Superior temporal gyrus (tissue), 1 donor: ENCODE measurements at regions not wholly inside any gene's neighbourhood (a gene's known extent, or its start where the extent isn't known, plus 50 kb on each side); places are given as distances from the start of the nearest gene placed in this dataset.

Source experiments
- DNase-seq: peaks from one replicate; pipeline ENCODE4 v3.0.0-alpha.2; 2016; ENCODE audit errors: extremely low spot score

DNA sequence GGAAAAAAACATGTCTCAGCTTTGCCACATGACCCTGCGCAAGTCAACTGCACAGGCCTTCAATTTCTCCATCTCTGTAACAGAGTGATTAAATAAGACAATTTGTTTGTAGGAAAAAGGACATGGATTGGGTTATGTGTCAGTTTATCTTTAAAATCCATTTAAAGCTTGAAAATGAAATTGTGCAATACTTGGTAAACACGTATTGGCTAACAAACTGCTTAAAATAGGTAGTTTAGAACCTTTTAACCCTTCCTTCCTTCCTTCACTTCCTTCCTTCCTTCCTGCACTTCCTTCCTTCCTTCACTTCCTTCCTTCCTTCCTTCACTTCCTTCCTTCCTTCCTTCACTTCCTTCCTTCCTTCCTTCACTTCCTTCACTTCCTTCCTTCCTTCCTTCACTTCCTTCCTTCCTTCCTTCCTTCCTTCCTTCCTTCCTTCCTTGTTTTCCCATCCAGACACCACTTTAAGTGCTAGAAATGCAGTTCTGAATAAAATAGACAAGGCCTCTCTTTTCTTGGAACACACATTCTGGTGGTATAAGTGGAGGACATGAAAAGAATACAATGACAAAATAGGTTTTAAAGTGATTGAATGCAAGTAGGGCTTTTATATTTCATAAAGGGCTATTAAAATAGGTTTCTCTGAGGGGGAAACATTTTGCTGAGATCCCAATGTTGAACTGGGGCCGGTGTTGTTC is 130.2 kb upstream of the TP63 start:
- no peak for DNase-seq

DNA sequence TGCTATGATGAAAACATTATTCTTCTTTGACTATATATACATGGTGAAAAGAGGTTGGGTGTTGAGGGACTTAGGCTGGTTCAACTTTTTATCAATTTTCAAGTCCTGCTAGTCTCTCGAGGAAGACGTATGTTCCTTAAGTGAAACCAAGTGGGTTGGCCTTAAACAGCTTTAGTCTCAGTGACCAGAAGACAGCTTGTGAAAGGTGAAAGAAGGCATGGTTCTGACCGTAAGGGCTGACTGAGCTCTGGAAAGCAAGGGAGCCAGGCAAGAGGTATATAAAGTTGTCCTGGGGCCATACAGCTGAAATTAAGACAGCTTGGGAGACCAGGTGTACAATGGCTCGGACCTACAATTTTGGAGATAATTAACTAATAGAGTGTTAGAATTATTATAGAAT is 128.9 kb upstream of the TP63 start:
- DNase-seq, result no peak

DNA sequence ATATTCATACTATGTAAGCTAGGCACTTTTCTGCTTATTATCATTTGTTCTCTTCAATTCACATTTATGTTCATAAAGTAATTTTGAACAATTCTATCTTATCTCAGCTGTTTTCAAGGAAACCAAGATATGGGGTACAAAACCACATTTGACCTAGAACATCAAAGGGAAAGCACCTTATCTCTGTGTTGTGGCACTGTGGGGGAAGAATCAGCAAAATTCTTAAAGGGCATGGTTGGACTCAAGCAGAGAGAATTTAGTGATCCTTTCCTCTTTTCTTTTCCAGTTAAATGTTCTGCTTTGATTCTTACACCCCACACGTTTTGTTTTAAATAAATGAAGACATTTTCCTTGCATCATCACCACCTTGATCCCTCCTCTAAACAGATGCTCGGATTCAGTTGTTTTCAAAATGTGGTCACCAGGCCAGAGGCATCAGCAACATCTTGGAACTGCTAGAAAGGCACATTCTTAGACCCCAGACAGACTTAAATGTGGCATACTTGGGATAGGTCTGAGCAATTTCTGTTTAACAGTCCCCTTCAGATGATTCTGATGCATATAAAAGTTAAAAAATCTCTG is 128.4 kb upstream of the TP63 start:
- no peak for DNase-seq

DNA sequence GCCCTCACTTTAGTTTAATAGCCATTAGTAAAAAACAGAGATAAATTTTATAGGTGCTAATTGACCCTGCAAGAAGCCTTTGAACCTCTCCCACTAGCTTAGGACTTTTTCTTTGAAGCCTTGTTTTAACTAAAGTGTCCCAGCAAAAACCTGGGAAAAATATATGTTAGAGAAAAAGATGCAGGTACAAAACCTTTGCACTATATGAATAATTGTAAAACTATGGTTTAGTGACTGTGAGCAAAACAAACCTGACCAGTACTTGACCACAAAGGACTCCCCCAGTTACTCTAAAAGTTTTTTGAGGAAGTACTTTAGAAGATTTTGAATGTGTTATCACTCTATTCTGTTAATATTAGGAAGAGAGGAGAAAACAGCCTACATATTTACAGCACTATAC is 123.3 kb upstream of the TP63 start:
- DNase-seq, result no peak

DNA sequence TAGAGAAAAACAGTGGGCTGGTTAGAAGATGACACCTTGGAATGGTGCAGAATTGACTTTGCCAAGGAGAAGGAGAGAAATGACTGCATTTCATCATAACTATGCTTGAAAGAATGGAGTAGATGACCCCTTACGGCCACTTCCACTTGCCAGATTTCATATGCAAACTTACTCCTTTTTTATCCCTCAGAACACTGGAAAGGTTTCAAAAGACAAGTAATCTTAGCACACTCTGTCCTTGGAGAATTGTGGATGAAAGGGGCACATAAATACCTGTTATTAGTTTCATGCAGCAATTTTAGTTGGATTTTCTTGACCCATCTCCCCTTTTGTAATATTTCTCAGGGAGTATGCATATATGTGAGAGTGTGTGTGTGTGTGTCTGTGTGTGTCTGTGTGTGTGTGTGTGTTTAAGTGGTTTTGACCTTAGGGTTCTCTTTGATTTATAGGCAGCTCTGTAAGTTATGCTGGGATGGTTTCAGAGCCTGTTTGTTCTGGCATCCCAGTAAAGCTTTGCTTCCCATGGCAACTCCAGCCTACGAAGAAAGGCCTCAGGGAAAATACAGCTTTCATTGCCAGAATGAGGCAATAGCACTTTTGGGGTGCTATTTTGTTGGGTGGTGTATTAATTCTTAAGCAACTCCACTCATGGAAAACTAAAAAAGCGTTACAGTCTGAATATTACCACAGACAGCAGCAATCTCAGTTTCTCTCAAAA is 122.2 kb upstream of the TP63 start:
- no peak for DNase-seq

DNA sequence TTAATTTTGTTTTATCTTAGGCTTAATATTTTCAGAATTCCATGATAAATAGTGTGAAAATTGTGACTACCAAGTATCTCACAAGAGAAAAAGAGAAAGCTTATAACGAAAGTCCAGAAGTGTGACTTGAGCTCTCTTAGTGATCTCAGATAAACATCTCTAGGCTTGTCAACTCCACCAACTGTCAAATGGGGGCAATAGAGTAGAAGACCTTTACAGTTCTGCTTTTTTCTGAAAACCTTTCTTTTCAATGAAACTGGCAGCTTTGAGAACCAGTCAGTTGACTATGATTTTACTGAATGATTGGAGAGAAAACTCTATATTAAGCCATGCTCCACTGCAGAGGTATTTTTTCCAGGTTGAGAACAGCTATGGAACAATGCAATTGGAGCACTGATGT is 119.2 kb upstream of the TP63 start:
- DNase-seq, result no peak

DNA sequence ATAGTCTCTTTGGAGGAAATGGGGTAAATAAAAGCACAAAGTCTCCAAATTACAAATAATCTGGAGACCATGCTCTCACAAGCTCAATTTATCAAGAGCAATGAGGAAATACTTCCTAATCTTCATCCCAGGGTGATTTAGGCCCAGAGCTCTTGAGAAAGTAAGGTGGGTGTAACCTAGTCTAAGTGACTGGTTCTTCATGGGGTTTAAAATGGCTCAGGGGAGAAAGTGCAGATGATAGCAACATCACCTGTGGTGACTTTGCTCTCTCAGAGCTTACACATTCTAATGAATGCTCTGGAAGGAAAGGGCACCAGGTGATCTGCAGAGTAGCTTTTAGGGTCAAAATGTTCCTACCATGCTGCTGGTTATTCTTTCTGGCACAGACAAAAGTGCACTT is 118.4 kb upstream of the TP63 start:
- DNase-seq, result no peak

DNA sequence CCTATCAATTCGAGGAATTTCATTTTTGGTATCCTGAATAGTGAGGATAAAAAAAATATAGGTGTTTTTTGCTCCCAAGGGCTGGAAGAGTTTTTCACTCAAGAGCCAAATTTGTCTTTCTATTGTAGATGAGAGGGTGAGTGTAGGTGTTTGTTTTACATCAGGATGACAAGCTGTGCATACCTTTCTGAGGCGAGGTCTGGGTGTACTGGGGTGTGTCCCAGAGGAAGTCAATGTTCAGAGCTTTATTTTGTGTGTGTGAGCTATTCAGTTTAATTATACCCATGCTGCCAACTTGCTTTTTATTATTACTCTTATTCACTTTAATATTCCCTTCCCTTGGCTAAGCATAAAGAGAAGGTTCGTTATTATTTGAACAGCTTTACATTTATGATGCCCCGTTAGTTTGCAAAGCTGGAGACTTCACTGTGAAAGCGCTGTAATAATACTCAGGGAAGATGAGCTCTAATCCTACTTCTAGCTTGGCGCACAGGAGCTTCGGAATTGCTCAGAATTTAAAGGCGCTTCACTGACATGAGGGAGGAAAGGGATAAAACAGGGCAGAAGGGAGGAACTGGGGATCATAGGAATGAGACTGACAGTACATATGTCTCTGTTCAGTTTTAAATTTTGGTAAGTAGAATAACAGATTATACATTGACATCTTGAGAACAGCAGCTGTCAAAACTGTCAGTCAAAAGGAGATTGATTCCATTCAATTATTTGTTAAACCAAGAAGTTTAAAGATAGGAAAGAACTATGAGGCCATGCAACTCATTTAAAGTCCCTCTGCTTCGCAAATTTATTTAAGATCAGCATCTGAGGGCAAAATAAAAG is 117.7 kb upstream of the TP63 start:
- no peak for DNase-seq

DNA sequence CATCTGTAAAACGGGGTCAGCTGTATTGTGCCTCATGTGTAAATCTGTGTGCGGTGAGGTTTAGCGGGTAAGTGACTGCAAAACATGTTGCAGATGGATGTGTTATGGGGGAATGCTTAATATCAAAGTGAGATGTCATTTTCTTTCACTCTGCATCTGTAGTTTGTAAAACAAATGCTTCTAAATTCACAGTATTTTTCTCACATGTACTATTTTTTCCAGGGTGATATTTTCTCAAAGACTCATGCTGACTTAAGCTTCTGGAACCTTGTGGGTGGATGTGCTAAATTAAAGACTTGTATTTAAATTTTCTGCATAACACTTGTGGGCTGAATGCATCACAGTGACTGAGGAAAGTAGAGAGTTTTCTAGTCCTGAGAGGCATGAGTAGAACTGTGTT is 115.2 kb upstream of the TP63 start:
- peak; percentile 69 for DNase-seq

DNA sequence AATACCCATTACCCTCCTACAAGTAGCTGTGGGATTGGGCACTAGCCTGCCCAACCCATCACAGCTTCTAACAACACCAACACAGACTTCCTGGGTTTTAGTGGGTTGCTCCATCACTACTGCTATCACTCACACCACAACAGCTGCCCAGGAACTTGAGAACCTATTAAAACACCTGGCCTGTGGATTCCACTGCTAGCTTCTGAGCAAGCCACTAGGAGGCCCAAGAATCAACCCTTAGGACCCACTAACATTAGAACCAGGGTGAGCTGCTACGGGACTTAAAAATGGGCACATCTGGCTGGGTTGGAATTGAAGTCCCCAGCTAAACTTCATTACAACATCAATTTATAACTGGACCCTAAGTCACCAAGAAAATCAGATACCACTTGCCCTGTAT is 113.2 kb upstream of the TP63 start:
- no peak for DNase-seq

DNA sequence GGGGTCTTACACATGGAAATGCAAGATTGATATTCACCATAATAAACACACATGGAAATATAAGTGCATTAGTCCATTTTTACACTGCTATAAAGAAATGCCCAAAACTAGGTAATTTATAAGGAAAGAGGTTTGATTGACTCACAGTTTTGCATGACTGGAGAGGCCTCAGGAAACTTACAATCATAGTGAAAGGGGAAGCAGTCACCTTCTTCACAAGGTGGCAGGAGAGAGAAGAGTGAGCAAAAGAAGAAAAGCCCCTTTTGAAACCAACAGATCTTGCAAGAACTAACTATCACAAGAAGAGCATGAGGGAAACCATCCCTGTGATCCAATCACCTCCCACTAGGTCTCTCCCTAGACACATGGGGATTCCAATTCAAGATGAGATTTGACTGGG is 111.7 kb upstream of the TP63 start:
- DNase-seq, result no peak

DNA sequence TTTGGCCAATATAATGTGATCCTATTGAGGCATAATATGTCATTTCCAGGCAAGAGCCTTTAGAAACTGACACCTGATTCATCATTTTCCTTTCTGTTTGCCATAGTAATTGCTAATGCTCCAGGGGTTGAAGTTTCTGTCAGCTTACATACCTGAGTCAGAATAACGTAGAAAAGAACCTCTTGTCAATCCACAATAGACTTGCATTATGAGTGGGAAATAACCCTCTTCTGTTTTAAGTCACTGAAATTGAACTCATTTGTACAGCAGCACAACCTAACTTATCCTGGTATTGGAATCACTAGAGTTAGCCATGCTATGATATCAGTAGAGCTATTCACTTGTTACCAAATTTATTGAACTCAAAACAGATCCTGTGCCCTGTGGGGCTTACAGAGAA is 101.7 kb upstream of the TP63 start:
- no peak for DNase-seq

DNA sequence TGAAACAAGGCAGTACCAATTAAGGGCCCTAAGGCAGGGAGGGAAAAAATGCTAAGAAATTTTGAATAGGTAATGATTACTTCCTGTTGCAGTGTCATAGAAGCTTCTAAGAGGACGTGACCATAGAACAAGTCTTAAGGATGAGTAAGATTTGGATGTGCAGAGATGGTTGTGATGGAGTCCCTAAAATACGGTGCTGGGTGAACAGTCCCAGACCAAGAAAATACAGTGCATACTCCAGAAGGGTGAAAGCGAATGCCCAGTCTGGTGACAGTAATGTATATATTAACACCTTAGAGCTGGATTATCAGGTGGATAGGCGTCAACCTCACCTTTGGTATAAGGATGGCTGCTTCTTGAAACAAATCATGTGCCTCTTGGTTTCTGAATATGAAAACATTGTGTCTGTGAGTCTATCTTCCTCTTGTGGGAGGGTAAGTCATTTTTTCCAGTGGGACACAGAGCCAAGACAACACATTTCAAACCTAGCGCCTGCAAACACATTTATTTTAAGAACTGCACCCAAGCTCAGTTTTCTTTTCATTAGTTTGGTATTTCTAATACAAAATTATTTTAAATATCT is 101.2 kb upstream of the TP63 start:
- no peak for DNase-seq

DNA sequence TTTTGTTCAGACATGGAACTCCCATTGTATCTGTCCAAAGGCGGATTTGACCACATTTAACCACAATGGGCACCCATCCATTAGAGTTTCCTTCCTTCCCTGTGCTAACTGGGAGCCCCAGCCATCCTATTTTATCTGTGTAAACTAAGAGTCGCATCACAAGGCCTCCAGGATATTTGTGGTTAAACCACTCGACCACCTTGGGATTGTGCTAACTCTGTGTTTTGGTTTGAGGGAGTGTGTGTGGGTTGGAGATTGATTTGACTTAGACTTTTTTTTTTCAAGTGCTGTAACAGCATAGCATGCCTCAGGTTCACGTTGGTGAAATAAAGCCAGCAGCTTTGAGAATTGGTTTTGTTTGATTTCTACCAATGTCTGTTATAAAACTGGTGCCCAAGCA is 100.4 kb upstream of the TP63 start:
- DNase-seq, result no peak

DNA sequence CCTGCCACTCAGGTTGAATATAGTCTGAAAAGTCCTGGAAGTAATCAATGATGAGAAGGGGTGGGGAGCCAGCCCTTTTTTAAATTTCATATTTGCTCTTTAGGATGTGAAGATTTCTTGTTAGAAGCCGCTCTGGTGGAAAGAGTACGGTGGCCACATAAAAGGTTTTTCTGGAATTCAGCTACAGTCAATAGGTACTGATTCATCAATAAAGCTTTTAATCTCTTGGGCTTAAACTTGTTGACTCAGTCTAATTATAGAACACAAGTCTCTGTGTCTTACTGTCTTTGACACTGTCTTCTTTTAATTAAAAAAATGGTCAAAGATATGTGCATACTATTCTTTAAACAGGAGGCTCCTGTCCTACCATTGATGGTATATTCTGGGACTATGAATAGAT is 99.9 kb upstream of the TP63 start:
- no peak for DNase-seq

DNA sequence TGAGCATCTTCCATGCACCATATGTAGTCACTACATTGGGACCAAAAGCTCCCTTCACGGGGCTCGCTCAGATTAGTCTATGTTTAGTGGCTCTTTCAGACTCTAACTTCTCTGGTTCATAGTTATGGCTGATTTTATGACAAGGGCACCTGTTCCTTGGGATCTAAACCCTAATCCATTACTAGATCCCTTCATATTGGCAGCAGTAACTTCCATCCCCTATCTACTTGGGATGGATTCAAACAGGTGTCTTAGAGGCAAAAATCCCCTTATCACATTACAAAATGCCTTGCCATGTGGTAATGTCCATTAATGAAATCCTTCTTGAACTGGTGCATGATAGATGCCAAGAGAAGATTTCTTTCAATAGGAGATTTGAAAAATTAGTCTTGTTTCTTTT is 96.7 kb upstream of the TP63 start:
- DNase-seq, result no peak

DNA sequence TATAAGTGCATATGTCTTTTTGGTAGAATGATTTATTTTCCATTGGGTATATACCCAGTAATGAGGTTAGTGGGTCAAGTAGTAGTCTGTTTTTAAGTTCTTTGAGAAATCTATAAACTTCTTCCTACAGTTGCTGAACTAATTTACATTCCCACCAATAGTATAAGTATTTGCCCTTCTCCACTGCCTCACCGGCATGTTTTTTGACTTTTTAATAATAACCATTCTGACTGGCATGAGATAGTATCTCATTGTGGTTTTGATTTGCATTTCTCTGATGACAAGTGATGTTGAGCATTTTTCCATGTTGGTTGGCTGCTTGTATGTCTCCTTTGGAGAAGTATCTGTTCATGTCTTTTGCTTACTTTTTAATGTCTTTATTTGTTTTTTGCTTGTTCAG is 94.1 kb upstream of the TP63 start:
- no peak for DNase-seq

DNA sequence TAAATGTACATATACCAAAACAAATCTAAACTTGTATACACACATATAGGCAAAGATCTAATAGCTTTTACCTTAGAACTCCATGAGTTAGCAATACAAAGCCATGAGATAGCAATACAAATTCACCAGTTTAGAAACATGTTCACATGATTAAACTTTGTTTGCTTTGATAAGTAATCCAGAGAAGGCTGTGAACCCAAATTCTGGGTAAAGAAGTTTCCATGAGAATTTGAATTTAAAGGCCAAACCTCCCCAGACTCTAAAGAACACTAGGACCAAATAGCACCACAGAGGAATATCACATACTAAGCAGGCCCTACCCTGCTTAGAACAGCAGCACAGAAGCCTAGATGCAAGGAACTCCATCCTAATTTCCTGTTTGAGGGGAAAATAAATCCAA is 83.7 kb upstream of the TP63 start:
- DNase-seq, result no peak

DNA sequence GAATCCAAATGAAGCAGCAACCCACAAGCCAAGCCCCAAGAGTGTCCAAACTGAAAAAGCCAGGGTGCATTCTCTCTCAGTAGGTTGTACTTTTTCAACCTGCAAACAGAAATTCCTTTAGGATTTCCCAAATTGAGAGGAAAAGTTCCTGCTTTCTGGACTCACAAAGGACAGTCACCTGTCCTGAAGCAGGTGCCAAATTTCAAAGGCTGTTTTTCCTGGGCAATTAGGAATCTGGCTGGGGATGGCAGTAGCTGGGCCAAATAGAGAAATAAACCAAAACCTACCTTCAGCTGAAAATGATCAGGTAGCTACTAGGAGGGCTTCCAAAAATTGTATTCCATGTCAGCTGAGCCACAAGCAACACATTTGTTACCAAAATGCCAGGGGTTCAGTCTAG is 83.1 kb upstream of the TP63 start:
- DNase-seq, result no peak

DNA sequence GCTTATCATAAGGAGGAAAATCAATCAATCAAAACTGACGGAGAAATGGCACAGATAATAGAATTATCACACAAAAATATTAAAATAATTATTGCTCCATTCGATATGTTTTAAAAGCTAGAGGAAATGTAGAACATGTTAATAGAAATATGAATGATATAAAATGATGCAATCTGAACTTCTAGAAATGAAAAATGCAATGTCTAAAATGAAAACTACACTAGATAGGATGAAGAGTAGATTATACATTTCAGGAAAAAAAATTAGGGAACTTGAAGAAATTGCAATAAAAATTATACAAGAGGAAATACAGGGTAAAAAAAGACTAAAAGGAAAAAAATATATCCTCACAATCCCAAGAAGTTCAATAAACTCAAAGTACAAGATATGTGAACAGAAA is 80.2 kb upstream of the TP63 start:
- no peak for DNase-seq

DNA sequence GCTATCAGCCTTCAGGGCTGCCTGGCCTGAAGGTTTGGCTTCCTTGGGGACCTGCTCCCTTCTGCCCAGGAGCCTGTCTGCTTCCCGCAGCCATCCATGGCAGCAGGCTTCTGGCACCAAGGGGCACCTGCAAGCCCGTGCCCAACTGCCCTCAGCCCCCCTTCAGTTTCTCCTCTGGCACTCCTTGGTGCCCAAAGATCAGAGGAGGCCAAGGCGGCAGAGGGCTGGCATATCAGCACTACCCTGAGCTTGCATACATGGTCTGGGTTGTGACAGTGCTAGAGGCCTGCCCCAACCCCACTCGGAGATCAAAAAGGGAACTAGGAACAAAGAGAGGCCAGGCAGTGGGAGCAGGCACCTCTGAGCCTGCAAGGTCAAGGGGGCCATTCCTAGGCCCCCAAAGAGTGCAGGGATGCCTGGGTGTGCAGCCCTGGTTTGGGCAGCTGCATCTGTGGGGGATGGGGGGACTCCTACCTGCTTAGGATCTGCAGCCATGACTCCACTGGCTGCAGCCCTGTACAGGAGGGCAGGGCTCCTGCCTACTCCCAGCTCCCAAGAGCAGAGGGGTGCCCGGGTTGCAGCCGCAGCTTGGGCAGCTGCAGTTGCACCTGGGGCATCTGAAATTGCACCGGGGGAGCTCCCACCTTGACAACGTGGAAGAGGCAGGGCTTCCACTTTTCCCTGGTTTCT is 76.2 kb upstream of the TP63 start:
- DNase-seq, result no peak

DNA sequence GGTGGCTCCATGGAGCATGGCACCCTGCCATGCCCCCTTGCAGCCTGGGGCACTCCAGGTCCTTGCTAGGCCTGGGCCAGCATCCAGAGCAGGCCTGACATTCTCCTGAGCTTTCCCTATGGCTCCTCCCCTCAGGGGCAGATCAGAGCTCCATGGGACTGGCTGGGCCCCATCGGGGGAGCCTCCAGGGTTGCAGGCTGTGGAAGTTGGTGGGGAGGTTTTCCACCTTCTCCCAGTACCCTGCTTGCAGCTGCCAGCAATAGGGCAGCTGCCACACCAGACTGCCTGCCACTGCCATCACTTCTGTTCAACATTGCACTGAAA is 75.7 kb upstream of the TP63 start:
- DNase-seq, result no peak
